Common myeloid progenitor, CD34-positive (primary cell): ENCODE measurements at regions not wholly inside any gene's neighbourhood (a gene's known extent, or its start where the extent isn't known, plus 50 kb on each side); places are given as distances from the start of the nearest gene placed in this dataset.

Experiments used
- CTCF ChIA-PET: fragments of 350-600 bp; sonication (Branson Sonifier 250); formaldehyde crosslinking; loops from one replicate; lab custom pipeline; 2021; ENCODE audit warnings: antibody characterized with exemption; lab: Charles Lee
- POLR2A ChIA-PET: fragments of 350-600 bp; sonication (Branson Sonifier 250); formaldehyde crosslinking; loops from one replicate; lab custom pipeline; 2021; ENCODE audit warnings: antibody characterized with exemption; lab: Charles Lee
- DNase-seq, 3 donors: peaks; one replicate each; pipeline versions ENCODE4 v3.0.0 to v3.0.0-alpha.2; 2013
- H3K27ac ChIP-seq, 2 experiments: 1 replicate in 1 of 2; 2 replicates in 1 of 2; pipeline ENCODE4 v1.7.0; 2013; ENCODE audit warnings: inconsistent platforms in 2 of 2, low read length in 2 of 2, mild to moderate bottlenecking in 2 of 2, low read depth in 1 of 2, moderate library complexity in 1 of 2; ENCODE audit not compliant: severe bottlenecking in 2 of 2, insufficient read depth in 1 of 2, poor library complexity in 1 of 2
- H3K27me3 ChIP-seq, 5 experiments: replicated peaks in 2 of 5; 1 replicate in 3 of 5; 2 replicates in 2 of 5; pipeline versions ENCODE4 v1.6.1 to v1.7.0; 2013; ENCODE audit warnings: low read length in 4 of 5, mild to moderate bottlenecking in 2 of 5, moderate library complexity in 2 of 5, inconsistent platforms in 1 of 5; ENCODE audit not compliant: insufficient read depth in 5 of 5, control insufficient read depth in 4 of 5
- H3K36me3 ChIP-seq, 4 experiments: 1 replicate in 2 of 4; 2 replicates in 2 of 4; pipeline versions ENCODE4 v1.6.1 to v1.7.0; 2013; ENCODE audit warnings: low read length in 3 of 4, control low read depth in 1 of 4, mild to moderate bottlenecking in 1 of 4; ENCODE audit not compliant: control insufficient read depth in 4 of 4, insufficient read depth in 4 of 4
- H3K4me1 ChIP-seq, 4 experiments: 1 replicate in 3 of 4; 2 replicates in 1 of 4; pipeline versions ENCODE4 v1.6.1 to v1.7.1; 2013; ENCODE audit warnings: low read length in 3 of 4, mild to moderate bottlenecking in 3 of 4, control low read depth in 1 of 4, inconsistent platforms in 1 of 4, moderate library complexity in 1 of 4; ENCODE audit not compliant: control insufficient read depth in 4 of 4, insufficient read depth in 4 of 4; ENCODE audit errors: control extremely low read depth in 1 of 4
- H3K4me3 ChIP-seq, 7 experiments: 1 replicate in 4 of 7; 2 replicates in 3 of 7; pipeline versions ENCODE4 v1.5.1 to v1.7.0; 2013; ENCODE audit warnings: mild to moderate bottlenecking in 7 of 7, low read length in 6 of 7, moderate library complexity in 6 of 7, inconsistent platforms in 2 of 7, low read depth in 2 of 7, control low read depth in 1 of 7; ENCODE audit not compliant: insufficient read depth in 4 of 7, control insufficient read depth in 1 of 7; ENCODE audit errors: extremely low read depth in 1 of 7
- H3K9me3 ChIP-seq, 5 experiments: 1 replicate in 4 of 5; 2 replicates in 1 of 5; pipeline versions ENCODE4 v1.6.1 to v1.7.1; 2013; ENCODE audit warnings: low read length in 4 of 5, mild to moderate bottlenecking in 2 of 5, inconsistent platforms in 1 of 5, low read depth in 1 of 5, moderate library complexity in 1 of 5; ENCODE audit not compliant: control insufficient read depth in 4 of 5, insufficient read depth in 2 of 5; ENCODE audit errors: control extremely low read depth in 1 of 5
- WGBS: methylation state at CpG from one replicate; pipeline ENCODE4 v1.1.5; 2013; ENCODE audit not compliant: insufficient coverage; 5-methylcytosine and 5-hydroxymethylcytosine counted together

DNA sequence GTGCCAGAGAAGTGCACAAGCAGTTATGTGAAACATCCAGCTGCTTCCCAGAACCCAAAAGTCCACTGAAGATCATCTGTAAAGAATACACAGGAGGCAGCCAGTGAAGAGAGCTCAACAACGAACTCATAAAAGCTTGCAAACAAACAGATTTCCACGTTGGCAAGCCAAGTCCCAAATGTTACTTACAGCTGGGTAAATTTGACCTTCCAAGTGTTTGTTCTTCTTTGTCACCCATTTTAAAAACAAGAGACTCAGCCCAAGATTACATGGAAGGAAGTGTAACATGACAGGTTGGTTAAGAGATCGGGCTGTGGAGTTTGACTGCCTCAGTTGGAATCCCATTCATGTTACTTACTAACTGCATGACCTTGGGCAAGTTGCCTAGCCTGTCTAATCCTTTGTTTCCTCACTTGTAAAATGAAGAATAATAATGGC, 174.9 kb upstream of the PAPPA start:
- Histone ChIP-seq H3K4me3 (no peak overlapping the region), H3K4me1 (no peaks in the 10 kb centered on the region), H3K27me3 (peaks cover 0 to 3% (median 0%) of the 10 kb centered on the region in 5 experiments), H3K9me3 (no peaks in the 10 kb centered on the region), H3K36me3 (no peaks in the 10 kb centered on the region), H3K27ac (no peak overlapping the region)
- ChIA-PET CTCF (interaction anchor here (1.0 kb wide), 1 partner anchor 36 kb away, joined by 3 read pairs; no protein-coding TSS in a partner anchor), POLR2A (no interaction called here)
- 88% methylated on average over 2 of the region's 3 CpGs for WGBS
- no peak for DNase-seq

DNA sequence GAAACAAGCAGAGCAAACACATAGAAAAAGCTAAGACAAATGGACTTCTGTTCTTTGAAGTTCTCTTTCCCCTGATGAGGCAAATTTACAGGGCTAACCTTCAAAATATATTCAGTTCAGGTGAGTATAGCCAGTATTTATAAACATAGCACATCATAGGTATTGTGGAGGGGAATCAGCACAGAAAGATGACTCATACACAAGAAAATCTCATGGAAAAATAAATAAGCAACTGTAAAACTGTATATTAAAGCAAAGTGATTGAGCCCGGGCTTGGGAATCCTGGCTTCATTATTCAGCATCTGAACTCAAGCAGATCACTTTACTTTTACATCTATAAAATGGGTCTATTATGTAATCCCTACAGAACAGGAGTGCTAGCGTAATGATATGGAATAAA, 173.5 kb upstream of the PAPPA start:
- no peaks in the 10 kb centered on the region for H3K36me3 ChIP-seq
- WGBS, result no CpG with 5 or more reads among the region's 2 CpGs
- no peak overlapping the region for H3K27ac ChIP-seq
- ChIA-PET CTCF (no interaction called here), POLR2A (no interaction called here)
- no peaks in the 10 kb centered on the region for H3K4me1 ChIP-seq
- no peaks in the 10 kb centered on the region for H3K9me3 ChIP-seq
- DNase-seq, result no peak
- H3K4me3 ChIP-seq, result no peak overlapping the region
- peaks cover 0 to 3% (median 0%) of the 10 kb centered on the region in 5 experiments for H3K27me3 ChIP-seq

DNA sequence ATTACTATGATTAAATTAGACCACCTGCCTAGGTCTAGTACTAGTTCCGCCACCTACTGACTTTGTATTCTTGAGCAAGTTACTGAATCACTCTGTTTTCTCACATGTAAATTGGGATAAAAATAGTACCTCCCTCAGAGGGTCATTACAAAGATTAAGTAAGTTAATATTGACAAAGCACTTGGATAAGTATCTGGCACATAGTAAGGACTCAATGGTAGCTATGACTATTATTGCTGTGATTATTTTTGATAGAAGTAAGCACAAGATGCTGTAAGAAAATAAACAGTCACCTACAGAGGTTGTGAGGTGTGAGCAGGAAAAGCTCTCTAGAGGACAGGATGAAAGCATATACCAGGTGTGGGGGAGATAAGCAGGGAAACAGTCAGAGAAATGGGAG, 173.1 kb upstream of the PAPPA start:
- Histone ChIP-seq H3K27ac (no peak overlapping the region), H3K36me3 (no peaks in the 10 kb centered on the region), H3K9me3 (no peaks in the 10 kb centered on the region), H3K4me1 (no peaks in the 10 kb centered on the region), H3K4me3 (no peak overlapping the region), H3K27me3 (peaks cover 0 to 3% (median 0%) of the 10 kb centered on the region in 5 experiments)
- ChIA-PET POLR2A (no interaction called here), CTCF (no interaction called here)
- no peak for DNase-seq
- WGBS, result no CpG with 5 or more reads among the region's 1 CpG

- DNase-seq, result no peak
- no peaks in the 10 kb centered on the region for H3K36me3 ChIP-seq
- CTCF ChIA-PET, result no interaction called here
- no peaks in the 10 kb centered on the region for H3K4me1 ChIP-seq
- H3K27ac ChIP-seq, result no peak overlapping the region
- no peaks in the 10 kb centered on the region for H3K9me3 ChIP-seq
- H3K27me3 ChIP-seq, result peaks cover 0 to 3% (median 0%) of the 10 kb centered on the region in 5 experiments
- POLR2A ChIA-PET, result no interaction called here
- 88% methylated on average over 3 of the region's 4 CpGs for WGBS
- no peak overlapping the region for H3K4me3 ChIP-seq
These were observed 172.6 kb upstream of the PAPPA start for GRCh38 chr9:115980976-115981375.

DNA sequence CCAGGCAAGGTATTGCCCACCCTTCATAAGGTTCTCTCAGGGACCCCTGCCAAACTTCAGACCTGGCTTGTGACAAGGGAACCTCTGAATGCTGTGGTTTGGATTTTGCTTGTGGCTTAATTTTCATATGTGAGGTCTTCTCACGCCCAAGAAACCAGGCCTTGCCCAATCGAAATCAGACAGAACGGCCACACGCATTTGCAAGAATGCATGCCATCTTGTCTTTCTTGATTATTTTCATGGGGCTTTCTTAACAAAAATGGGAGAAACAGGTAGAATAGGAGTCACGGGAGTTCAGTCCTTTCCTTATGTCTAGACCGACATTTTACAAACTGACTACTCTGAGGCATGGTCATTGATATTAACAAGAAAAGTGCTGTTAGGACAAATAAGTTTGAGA, 170.2 kb upstream of the PAPPA start:
- Histone ChIP-seq H3K4me1 (no peaks in the 10 kb centered on the region), H3K4me3 (no peak overlapping the region), H3K27ac (no peak overlapping the region), H3K27me3 (peaks cover 0 to 3% (median 0%) of the 10 kb centered on the region in 5 experiments), H3K9me3 (no peaks in the 10 kb centered on the region), H3K36me3 (no peaks in the 10 kb centered on the region)
- ChIA-PET POLR2A (no interaction called here), CTCF (no interaction called here)
- WGBS, result 100% methylated on average over 6 of the region's 6 CpGs
- DNase-seq, result no peak

- H3K4me3 ChIP-seq, result no peak overlapping the region
- no peak for DNase-seq
- no peaks in the 10 kb centered on the region for H3K9me3 ChIP-seq
- CTCF ChIA-PET, result no interaction called here
- H3K27me3 ChIP-seq, result peaks cover 0 to 2% (median 0%) of the 10 kb centered on the region in 5 experiments
- H3K36me3 ChIP-seq, result no peaks in the 10 kb centered on the region
- POLR2A ChIA-PET, result no interaction called here
- no peaks in the 10 kb centered on the region for H3K4me1 ChIP-seq
- no peak overlapping the region for H3K27ac ChIP-seq
- WGBS, result no CpG with 5 or more reads among the region's 1 CpG
These were observed 167.9 kb upstream of the PAPPA start for GRCh38 chr9:115985657-115986056.

GRCh38 chr9:115986508-115986907, 167.1 kb upstream of the PAPPA start:
- H3K27me3 ChIP-seq, result no peaks in the 10 kb centered on the region
- CTCF ChIA-PET, result no interaction called here
- no peaks in the 10 kb centered on the region for H3K36me3 ChIP-seq
- H3K4me3 ChIP-seq, result no peak overlapping the region
- H3K9me3 ChIP-seq, result no peaks in the 10 kb centered on the region
- 52% methylated on average over 2 of the region's 3 CpGs for WGBS
- H3K27ac ChIP-seq, result no peak overlapping the region
- POLR2A ChIA-PET, result no interaction called here
- H3K4me1 ChIP-seq, result no peaks in the 10 kb centered on the region
- no peak for DNase-seq
